Left ventricle myocardium inferior (tissue), 1 donor: ENCODE measurements at regions not wholly inside any gene's neighbourhood (a gene's known extent, or its start where the extent isn't known, plus 50 kb on each side); places are given as distances from the start of the nearest gene placed in this dataset.

Experiments
- DNase-seq: peaks from one replicate; pipeline ENCODE4 v3.0.0-alpha.2; 2020
- H3K27ac ChIP-seq: fragments of 200-600 bp; replicated peaks from 2 replicates; pipeline ENCODE4 v1.8.0; 2021
- H3K27me3 ChIP-seq: fragments of 200-600 bp; 2 replicates; pipeline ENCODE4 v1.8.0; 2021; ENCODE audit warnings: low read depth
- H3K36me3 ChIP-seq: fragments of 200-600 bp; 2 replicates; pipeline ENCODE4 v1.8.0; 2021
- H3K4me1 ChIP-seq: fragments of 200-600 bp; 2 replicates; pipeline ENCODE4 v1.8.0; 2021
- H3K4me3 ChIP-seq: fragments of 200-600 bp; 2 replicates; pipeline ENCODE4 v1.8.0; 2021; ENCODE audit warnings: mild to moderate bottlenecking, moderate library complexity
- H3K9me3 ChIP-seq: fragments of 200-600 bp; replicated peaks from 2 replicates; pipeline ENCODE4 v1.8.0; 2021
- intact Hi-C: fragments of 100-400 bp; cut with micrococcal nuclease; formaldehyde crosslinking; loops from one replicate; pipeline ENCODE4 v1.11.0; 2022
- TF ChIP-seq, protein P1 (sequence below): fragments of 200-600 bp; IDR thresholded peaks from 2 replicates; pipeline ENCODE4 v1.8.0; 2021; ENCODE audit warnings: antibody characterized with exemption, mild to moderate bottlenecking, borderline replicate concordance
- donor health status: DM: no; HTN: yes; CAD: no; lungs with severe emphysema.

- Histone ChIP-seq H3K4me3 (no peak overlapping the region), H3K36me3 (no peaks in the 10 kb centered on the region), H3K27ac (no peak overlapping the region), H3K4me1 (no peaks in the 10 kb centered on the region), H3K9me3 (no peaks in the 10 kb centered on the region), H3K27me3 (no peaks in the 10 kb centered on the region)
- intact Hi-C loops: no loop called here
- no peak for DNase-seq
- TF ChIP-seq, protein P1, sequence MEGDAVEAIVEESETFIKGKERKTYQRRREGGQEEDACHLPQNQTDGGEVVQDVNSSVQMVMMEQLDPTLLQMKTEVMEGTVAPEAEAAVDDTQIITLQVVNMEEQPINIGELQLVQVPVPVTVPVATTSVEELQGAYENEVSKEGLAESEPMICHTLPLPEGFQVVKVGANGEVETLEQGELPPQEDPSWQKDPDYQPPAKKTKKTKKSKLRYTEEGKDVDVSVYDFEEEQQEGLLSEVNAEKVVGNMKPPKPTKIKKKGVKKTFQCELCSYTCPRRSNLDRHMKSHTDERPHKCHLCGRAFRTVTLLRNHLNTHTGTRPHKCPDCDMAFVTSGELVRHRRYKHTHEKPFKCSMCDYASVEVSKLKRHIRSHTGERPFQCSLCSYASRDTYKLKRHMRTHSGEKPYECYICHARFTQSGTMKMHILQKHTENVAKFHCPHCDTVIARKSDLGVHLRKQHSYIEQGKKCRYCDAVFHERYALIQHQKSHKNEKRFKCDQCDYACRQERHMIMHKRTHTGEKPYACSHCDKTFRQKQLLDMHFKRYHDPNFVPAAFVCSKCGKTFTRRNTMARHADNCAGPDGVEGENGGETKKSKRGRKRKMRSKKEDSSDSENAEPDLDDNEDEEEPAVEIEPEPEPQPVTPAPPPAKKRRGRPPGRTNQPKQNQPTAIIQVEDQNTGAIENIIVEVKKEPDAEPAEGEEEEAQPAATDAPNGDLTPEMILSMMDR: no peak
Measured at GRCh38 chr12:125493704-125494308, 428.6 kb downstream of the AACS start.

DNA sequence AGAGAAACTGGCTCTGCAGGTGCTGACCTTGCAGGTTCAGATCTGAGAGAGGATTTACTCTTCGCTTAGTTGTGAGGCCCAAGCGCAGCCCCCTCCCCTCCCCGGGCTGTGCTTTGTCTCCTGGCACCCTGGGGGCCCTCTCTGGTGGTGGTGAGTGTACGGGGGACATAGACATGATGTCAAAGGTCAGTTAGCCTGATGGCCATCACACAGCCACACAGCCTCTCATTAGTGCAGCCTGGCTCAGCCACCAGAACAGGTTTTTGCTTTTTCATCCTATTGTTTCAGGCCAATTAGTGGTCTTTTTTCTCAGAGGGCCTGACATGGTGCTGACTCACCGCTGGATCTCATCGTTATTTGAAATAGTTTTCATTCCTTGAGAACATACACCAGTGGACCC, 437.9 kb downstream of the AACS start:
- no peaks in the 10 kb centered on the region for H3K9me3 ChIP-seq
- no peak overlapping the region for H3K27ac ChIP-seq
- TF ChIP-seq, protein P1: no peak
- peaks cover 8% of the 10 kb centered on the region for H3K27me3 ChIP-seq
- intact Hi-C loops: no loop called here
- no peak overlapping the region for H3K4me3 ChIP-seq
- H3K4me1 ChIP-seq: no peaks in the 10 kb centered on the region
- DNase-seq: no peak
- no peaks in the 10 kb centered on the region for H3K36me3 ChIP-seq

DNA sequence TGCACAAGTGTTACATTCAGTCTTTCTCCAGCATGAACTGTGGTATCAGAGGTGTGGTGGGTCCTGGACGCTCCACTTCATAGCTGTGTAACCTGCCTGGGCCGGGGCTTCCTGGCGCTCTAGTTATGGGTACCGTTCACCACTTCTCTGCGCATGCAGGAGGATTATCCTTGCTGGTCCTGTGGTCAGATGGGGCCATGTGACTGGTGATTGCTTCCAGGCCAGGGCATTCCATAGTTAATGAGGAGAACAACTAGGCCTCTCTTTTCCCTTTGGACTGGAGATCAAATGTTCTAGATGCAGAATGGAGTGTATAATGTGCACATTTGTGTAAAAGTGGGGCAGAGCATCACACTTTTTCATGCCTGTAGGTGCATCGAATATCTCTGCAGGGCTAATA, 444.0 kb downstream of the AACS start:
- TF ChIP-seq, protein P1: no peak
- Histone ChIP-seq H3K4me1 (no peaks in the 10 kb centered on the region), H3K4me3 (no peak overlapping the region), H3K36me3 (no peaks in the 10 kb centered on the region), H3K27ac (no peak overlapping the region), H3K9me3 (no peaks in the 10 kb centered on the region), H3K27me3 (peaks cover 28% of the 10 kb centered on the region)
- intact Hi-C loops: no loop called here
- no peak for DNase-seq

GRCh38 chr12:125512541-125513298, 447.5 kb downstream of the AACS start:
- Histone ChIP-seq H3K27ac (no peak overlapping the region), H3K36me3 (no peaks in the 10 kb centered on the region), H3K4me3 (no peak overlapping the region), H3K27me3 (peaks cover 36% of the 10 kb centered on the region), H3K4me1 (no peaks in the 10 kb centered on the region), H3K9me3 (no peaks in the 10 kb centered on the region)
- DNase-seq: no peak
- intact Hi-C loops: no loop called here
- TF ChIP-seq, protein P1: no peak

DNA sequence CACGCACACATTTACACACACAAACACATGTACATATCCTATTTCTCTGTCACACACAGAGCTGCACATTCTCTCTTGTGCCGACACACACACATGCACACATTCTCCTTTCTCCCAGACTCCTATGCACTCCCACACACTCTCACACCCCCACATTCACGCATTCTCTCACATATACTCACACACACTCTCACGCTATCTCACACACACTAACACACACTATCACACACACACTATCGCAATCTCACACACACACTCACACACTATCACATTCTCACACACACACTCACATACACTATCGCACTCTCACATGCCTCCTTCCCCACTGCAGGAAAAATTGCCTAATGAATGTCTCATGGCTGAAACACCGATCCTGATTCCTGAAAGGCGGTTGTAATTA, 450.7 kb downstream of the AACS start:
- TF ChIP-seq, protein P1: no peak
- H3K27me3 ChIP-seq: peaks cover 36% of the 10 kb centered on the region
- no peaks in the 10 kb centered on the region for H3K36me3 ChIP-seq
- H3K9me3 ChIP-seq: no peaks in the 10 kb centered on the region
- no peak overlapping the region for H3K4me3 ChIP-seq
- intact Hi-C loops: no loop called here
- H3K27ac ChIP-seq: no peak overlapping the region
- H3K4me1 ChIP-seq: no peaks in the 10 kb centered on the region
- no peak for DNase-seq
